ENCODE measurements at regions not wholly inside any gene's neighbourhood (a gene's known extent, or its start where the extent isn't known, plus 50 kb on each side); places are given as distances from the start of the nearest gene placed in this dataset.

- TF ChIP-seq EZH2 (IDR thresholded peaks at IDR 0.05; ENCODE audit: borderline replicate concordance, low read length) (no peak), CTCF (IDR thresholded peaks at IDR 0.05; ENCODE audit: low read length) (no peak)
Measured at GRCh38 chr18:4831127-4831526, 365.9 kb downstream of the AKAIN1 start.
